AG04449 (cell line): ENCODE measurements at regions not wholly inside any gene's neighbourhood (a gene's known extent, or its start where the extent isn't known, plus 50 kb on each side); places are given as distances from the start of the nearest gene placed in this dataset.

ENCODE experiments used
- CTCF ChIA-PET: fragments of 350-600 bp; formaldehyde crosslinking; extraction: SDS; loops from one replicate; lab custom pipeline; 2021; ENCODE audit warnings: antibody characterized with exemption; lab: Yijun Ruan, JAX
- POLR2A ChIA-PET: fragments of 400-600, 350-600 bp; formaldehyde crosslinking; extraction: SDS; loops from one replicate; lab custom pipeline; 2020; ENCODE audit warnings: antibody characterized with exemption, inconsistent platforms; lab: Yijun Ruan, JAX
- DNase-seq: peaks from one replicate; pipeline ENCODE4 v3.0.0-alpha.2; 2010; ENCODE audit warnings: low read depth, low spot score
- H3K4me3 ChIP-seq: 2 replicates; pipeline ENCODE4 v1.5.1; 2011; ENCODE audit warnings: low read depth, mild to moderate bottlenecking, control low read depth, low read length
- TF ChIP-seq, protein P1 (sequence below): IDR thresholded peaks from one replicate; pipeline ENCODE4 v1.5.1; 2011; ENCODE audit warnings: mild to moderate bottlenecking, moderate library complexity, low read length, control low read depth, inconsistent platforms; ENCODE audit not compliant: insufficient read depth; ENCODE audit errors: missing control alignments

- ChIA-PET POLR2A (no interaction called here), CTCF (no interaction called here)
- no peak for DNase-seq
- H3K4me3 ChIP-seq: no peak overlapping the region
- TF ChIP-seq, protein P1, sequence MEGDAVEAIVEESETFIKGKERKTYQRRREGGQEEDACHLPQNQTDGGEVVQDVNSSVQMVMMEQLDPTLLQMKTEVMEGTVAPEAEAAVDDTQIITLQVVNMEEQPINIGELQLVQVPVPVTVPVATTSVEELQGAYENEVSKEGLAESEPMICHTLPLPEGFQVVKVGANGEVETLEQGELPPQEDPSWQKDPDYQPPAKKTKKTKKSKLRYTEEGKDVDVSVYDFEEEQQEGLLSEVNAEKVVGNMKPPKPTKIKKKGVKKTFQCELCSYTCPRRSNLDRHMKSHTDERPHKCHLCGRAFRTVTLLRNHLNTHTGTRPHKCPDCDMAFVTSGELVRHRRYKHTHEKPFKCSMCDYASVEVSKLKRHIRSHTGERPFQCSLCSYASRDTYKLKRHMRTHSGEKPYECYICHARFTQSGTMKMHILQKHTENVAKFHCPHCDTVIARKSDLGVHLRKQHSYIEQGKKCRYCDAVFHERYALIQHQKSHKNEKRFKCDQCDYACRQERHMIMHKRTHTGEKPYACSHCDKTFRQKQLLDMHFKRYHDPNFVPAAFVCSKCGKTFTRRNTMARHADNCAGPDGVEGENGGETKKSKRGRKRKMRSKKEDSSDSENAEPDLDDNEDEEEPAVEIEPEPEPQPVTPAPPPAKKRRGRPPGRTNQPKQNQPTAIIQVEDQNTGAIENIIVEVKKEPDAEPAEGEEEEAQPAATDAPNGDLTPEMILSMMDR: no peak
Observed at GRCh38 chr11:28476864-28477263, 368.7 kb downstream of the METTL15 start.

GRCh38 chr11:28476049-28476448, 367.9 kb downstream of the METTL15 start:
- no peak for DNase-seq
- no peak overlapping the region for H3K4me3 ChIP-seq
- ChIA-PET CTCF (no interaction called here), POLR2A (no interaction called here)
- TF ChIP-seq, protein P1: no peak

DNA sequence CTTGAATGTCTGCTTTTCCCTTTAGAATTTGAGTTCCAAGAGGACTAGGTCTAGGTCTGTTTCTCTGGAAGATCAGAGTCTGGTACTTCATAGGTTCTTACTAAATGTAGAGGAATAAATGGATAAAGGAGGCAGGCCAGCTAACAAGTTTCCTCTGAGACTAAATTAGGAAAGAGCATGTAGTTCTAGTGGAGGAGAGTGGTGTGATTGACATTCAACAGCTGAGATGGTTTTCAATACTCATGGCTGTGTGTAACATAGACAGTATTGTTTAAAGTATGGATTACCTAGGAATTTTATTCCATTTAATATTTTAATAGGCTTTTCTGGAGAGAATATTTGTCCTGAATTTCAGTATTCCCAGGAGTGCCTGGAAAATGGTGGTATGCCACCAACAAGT, 364.7 kb downstream of the METTL15 start:
- H3K4me3 ChIP-seq: no peak overlapping the region
- POLR2A ChIA-PET: no interaction called here
- DNase-seq: no peak
- CTCF ChIA-PET: no interaction called here
- TF ChIP-seq, protein P1: no peak

GRCh38 chr11:28471537-28471936, 363.3 kb downstream of the METTL15 start:
- POLR2A ChIA-PET: no interaction called here
- H3K4me3 ChIP-seq: no peak overlapping the region
- CTCF ChIA-PET: no interaction called here
- DNase-seq: no peak
- TF ChIP-seq, protein P1: no peak

- no peak for DNase-seq
- CTCF ChIA-PET: no interaction called here
- H3K4me3 ChIP-seq: no peak overlapping the region
- POLR2A ChIA-PET: no interaction called here
- TF ChIP-seq, protein P1: no peak
Observed at GRCh38 chr11:28470180-28470579, 362.0 kb downstream of the METTL15 start.

DNA sequence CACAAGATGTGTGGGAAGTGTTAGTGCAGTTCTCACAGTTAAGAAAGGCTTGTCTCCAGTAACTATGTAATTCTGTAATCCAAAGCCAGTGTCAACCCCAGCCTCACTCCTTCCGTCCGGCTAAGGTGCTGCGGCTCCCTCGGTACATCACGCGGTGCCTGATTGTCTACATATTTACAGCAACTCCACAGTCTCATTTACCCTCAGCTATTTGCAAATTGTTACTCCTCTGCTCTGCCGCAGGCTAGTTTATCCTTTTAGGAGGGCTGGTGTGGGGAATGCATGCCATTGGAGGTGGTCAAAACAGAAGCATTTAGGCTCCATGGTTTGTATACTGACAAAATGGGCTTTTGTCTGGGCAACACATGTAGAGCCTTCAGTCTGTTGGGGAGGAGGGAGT, 358.3 kb downstream of the METTL15 start:
- CTCF ChIA-PET: no interaction called here
- TF ChIP-seq, protein P1: no peak
- POLR2A ChIA-PET: no interaction called here
- no peak overlapping the region for H3K4me3 ChIP-seq
- no peak for DNase-seq
